Germinal center (tissue), 1 donor: ENCODE measurements at regions not wholly inside any gene's neighbourhood (a gene's known extent, or its start where the extent isn't known, plus 50 kb on each side); places are given as distances from the start of the nearest gene placed in this dataset.
"Not testable (repeated sequence)": the region's sequence is repeated elsewhere in the genome, so short reads cannot be mapped to it uniquely, and the experiment has no call there.

ENCODE experiments used
- DNase-seq: peaks from one replicate; pipeline ENCODE4 v3.0.0; 2012; ENCODE audit warnings: mixed read lengths, low spot score

GRCh38 chr9:108277216-108277615 lies 578.6 kb downstream of the ACTL7B start:
- DNase-seq, result no peak

- no peak for DNase-seq
Measured at GRCh38 chr9:108275906-108276305, 579.9 kb downstream of the ACTL7B start.

GRCh38 chr9:108274971-108275370 lies 580.8 kb downstream of the ACTL7B start:
- no peak for DNase-seq

- DNase-seq, result no peak
Measured at GRCh38 chr9:108273988-108274387, 581.8 kb downstream of the ACTL7B start.

GRCh38 chr9:108272349-108272899 lies 583.4 kb downstream of the ACTL7B start:
- peak; percentile 10 for DNase-seq

GRCh38 chr9:108271646-108272348 lies 584.0 kb downstream of the ACTL7B start:
- no peak for DNase-seq

- no peak for DNase-seq
Measured at GRCh38 chr9:108271236-108271635, 584.5 kb downstream of the ACTL7B start.

GRCh38 chr9:108270561-108270960 lies 585.2 kb downstream of the ACTL7B start:
- no peak for DNase-seq

- no peak for DNase-seq
Measured at GRCh38 chr9:108270051-108270450, 585.7 kb downstream of the ACTL7B start.

- no peak for DNase-seq
Measured at GRCh38 chr9:108269371-108269770, 586.4 kb downstream of the ACTL7B start.

- no peak for DNase-seq
Measured at GRCh38 chr9:108265065-108265464, 590.7 kb downstream of the ACTL7B start.

- DNase-seq, result no peak
Measured at GRCh38 chr9:108264093-108264492, 591.7 kb downstream of the ACTL7B start.

- no peak for DNase-seq
Measured at GRCh38 chr9:108262836-108263235, 593.0 kb downstream of the ACTL7B start.

GRCh38 chr9:108259917-108260675 lies 595.7 kb downstream of the ACTL7B start:
- no peak for DNase-seq

- no peak for DNase-seq
Measured at GRCh38 chr9:108258640-108259039, 597.1 kb downstream of the ACTL7B start.

- no peak for DNase-seq
Measured at GRCh38 chr9:108257382-108257781, 598.4 kb downstream of the ACTL7B start.

GRCh38 chr9:108254236-108254635 lies 601.5 kb downstream of the ACTL7B start:
- no peak for DNase-seq

GRCh38 chr9:108247391-108247790 lies 608.4 kb downstream of the ACTL7B start:
- DNase-seq, result not testable (repeated sequence)

GRCh38 chr9:108245901-108246300 lies 609.9 kb downstream of the ACTL7B start:
- DNase-seq, result no peak

- DNase-seq, result no peak
Measured at GRCh38 chr9:108245331-108245730, 610.5 kb downstream of the ACTL7B start.

- no peak for DNase-seq
Measured at GRCh38 chr9:108244686-108245085, 611.1 kb downstream of the ACTL7B start.

GRCh38 chr9:108241384-108242073 lies 614.3 kb downstream of the ACTL7B start:
- no peak for DNase-seq
